GM23338 (cell line): ENCODE measurements at regions not wholly inside any gene's neighbourhood (a gene's known extent, or its start where the extent isn't known, plus 50 kb on each side); places are given as distances from the start of the nearest gene placed in this dataset.

Source experiments
- ATAC-seq: fragments of 200-7000 bp; cut with Tn5 transposase; 3 replicates; pipeline ENCODE4 v1.9.1; 2020
- DNase-seq: peaks from one replicate; pipeline ENCODE4 v3.0.0-alpha.2; 2015; ENCODE audit warnings: low spot score
- H2AFZ ChIP-seq: fragments of 200-600 bp; sonication (generic); 2 replicates; pipeline ENCODE4 v1.8.0; 2016; ENCODE audit warnings: antibody characterized with exemption, mild to moderate bottlenecking, moderate library complexity
- H3F3A ChIP-seq: fragments of 200-600 bp; sonication (generic); replicated peaks from 2 replicates; pipeline ENCODE4 v1.8.0; 2017; ENCODE audit warnings: antibody characterized with exemption, mixed run types, low read depth
- H3K27ac ChIP-seq: fragments of 200-600 bp; sonication (generic); 2 replicates; pipeline ENCODE4 v1.6.1; 2016; ENCODE audit warnings: low read depth
- H3K27me3 ChIP-seq: fragments of 200-600 bp; sonication (generic); 2 replicates; pipeline ENCODE4 v1.8.0; 2016; ENCODE audit warnings: mild to moderate bottlenecking, mixed run types, moderate library complexity; ENCODE audit not compliant: insufficient read depth
- H3K36me3 ChIP-seq: fragments of 200-600 bp; sonication (generic); 2 replicates; pipeline ENCODE4 v1.8.0; 2016; ENCODE audit warnings: mild to moderate bottlenecking; ENCODE audit not compliant: insufficient read depth
- H3K4me1 ChIP-seq: fragments of 200-600 bp; sonication (generic); 2 replicates; pipeline ENCODE4 v1.8.0; 2016; ENCODE audit warnings: mild to moderate bottlenecking, moderate library complexity; ENCODE audit not compliant: insufficient read depth
- H3K4me2 ChIP-seq: fragments of 200-600 bp; sonication (generic); 2 replicates; pipeline ENCODE4 v1.7.1; 2017; ENCODE audit warnings: mixed run types
- H3K4me3 ChIP-seq: fragments of 200-600 bp; sonication (generic); 2 replicates; pipeline ENCODE4 v1.6.1; 2016; ENCODE audit warnings: mixed run types
- H3K79me2 ChIP-seq: fragments of 200-600 bp; sonication (generic); replicated peaks from 2 replicates; pipeline ENCODE4 v1.8.0; 2017; ENCODE audit warnings: mild to moderate bottlenecking; ENCODE audit not compliant: insufficient read depth
- H3K9me2 ChIP-seq: fragments of 200-600 bp; sonication (generic); 2 replicates; pipeline ENCODE4 v1.8.0; 2017; ENCODE audit not compliant: insufficient read depth
- H4K20me1 ChIP-seq: fragments of 200-600 bp; sonication (generic); replicated peaks from 2 replicates; pipeline ENCODE4 v1.8.0; 2017; ENCODE audit warnings: mild to moderate bottlenecking; ENCODE audit not compliant: insufficient read depth
- H3K27ac Mint-ChIP-seq: 2 replicates; pipeline ENCODE4 v1.8.0; 2020; ENCODE audit warnings: inconsistent platforms, mild to moderate bottlenecking, moderate library complexity, mixed read lengths
- H3K27me3 Mint-ChIP-seq: 3 replicates; pipeline ENCODE4 v1.8.0; 2022; ENCODE audit warnings: low read depth, mild to moderate bottlenecking, moderate library complexity, mixed read lengths, inconsistent platforms; ENCODE audit not compliant: insufficient read depth, poor library complexity
- H3K36me3 Mint-ChIP-seq: 3 replicates; pipeline ENCODE4 v1.8.0; 2021; ENCODE audit warnings: low read depth, mild to moderate bottlenecking, inconsistent platforms, moderate library complexity, mixed read lengths
- H3K4me1 Mint-ChIP-seq: 3 replicates; pipeline ENCODE4 v1.8.0; 2020; ENCODE audit warnings: mild to moderate bottlenecking, inconsistent platforms, mixed read lengths
- H3K4me3 Mint-ChIP-seq: 3 replicates; pipeline ENCODE4 v1.8.0; 2021; ENCODE audit warnings: moderate library complexity, mild to moderate bottlenecking, inconsistent platforms, mixed read lengths
- H3K9me3 Mint-ChIP-seq: 3 replicates; pipeline ENCODE4 v1.8.0; 2020; ENCODE audit warnings: moderate library complexity, mild to moderate bottlenecking, inconsistent platforms, mixed read lengths
- CREB1 ChIP-seq: fragments of 250-450 bp; sonication (Bioruptor Pico); IDR thresholded peaks from 2 replicates; pipeline ENCODE4 v1.5.0; 2020; ENCODE audit warnings: low read depth, mild to moderate bottlenecking, moderate library complexity
- CTCF ChIP-seq, 2 experiments: fragments of 200-600 bp in 1 of 2; sonication (generic) in 1 of 2; conservative IDR thresholded peaks; 2 replicates each; pipeline versions ENCODE4 v1.5.1 to v1.6.1; 2016 to 2017; ENCODE audit warnings: antibody characterized with exemption in 2 of 2, low read depth in 2 of 2, mild to moderate bottlenecking in 2 of 2, moderate library complexity in 1 of 2
- ETS1 ChIP-seq: IDR thresholded peaks from 2 replicates; pipeline ENCODE4 v1.6.1; 2016; ENCODE audit warnings: antibody characterized with exemption
- EZH2 ChIP-seq: fragments of 200-600 bp; sonication (generic); IDR thresholded peaks from one replicate; pipeline ENCODE4 v1.8.0; 2017; ENCODE audit warnings: antibody characterized with exemption, mild to moderate bottlenecking, low read depth; ENCODE audit not compliant: unreplicated experiment
- EZH2phosphoT487 ChIP-seq: fragments of 200-600 bp; sonication (generic); IDR thresholded peaks from one replicate; pipeline ENCODE4 v1.8.1; 2018; ENCODE audit warnings: antibody characterized with exemption; ENCODE audit not compliant: unreplicated experiment
- JUNB ChIP-seq: IDR thresholded peaks from one replicate; pipeline ENCODE4 v1.6.1; 2016; ENCODE audit warnings: antibody characterized with exemption; ENCODE audit not compliant: unreplicated experiment
- NANOG ChIP-seq: IDR thresholded peaks from 2 replicates; pipeline ENCODE4 v1.6.1; 2016; ENCODE audit warnings: antibody characterized with exemption, borderline replicate concordance
- POLR2AphosphoS5 ChIP-seq: IDR thresholded peaks from 2 replicates; pipeline ENCODE4 v1.6.1; 2016; ENCODE audit warnings: antibody characterized with exemption, low read depth
- REST ChIP-seq: IDR thresholded peaks from one replicate; pipeline ENCODE4 v1.6.1; 2018; ENCODE audit warnings: antibody characterized with exemption; ENCODE audit not compliant: unreplicated experiment
- STAT1 ChIP-seq: IDR thresholded peaks from one replicate; pipeline ENCODE4 v1.6.1; 2016; ENCODE audit warnings: antibody characterized with exemption; ENCODE audit not compliant: unreplicated experiment
- ZNF331 ChIP-seq: fragments of 250-450 bp; sonication (Bioruptor Pico); IDR thresholded peaks from 2 replicates; pipeline ENCODE4 v1.5.0; 2020; ENCODE audit warnings: low read depth, mild to moderate bottlenecking, moderate library complexity
- ZNF462 ChIP-seq: fragments of 250-450 bp; sonication (Bioruptor Pico); IDR thresholded peaks from 2 replicates; pipeline ENCODE4 v1.5.0; 2020; ENCODE audit warnings: mild to moderate bottlenecking, moderate library complexity

- TF ChIP-seq ZNF462 (CRISPR knock-in tag): no peak
These were observed 80.2 kb upstream of the PPP2R2D start (continued) for GRCh38 chr10:131820626-131821025.

GRCh38 chr10:131821378-131822012 is 79.3 kb upstream of the PPP2R2D start:
- Histone ChIP-seq H3K4me2 (no peak overlapping the region), H3K27me3 (no peaks in the 10 kb centered on the region), H3K9me2 (no peaks in the 10 kb centered on the region; the same call in 1 of the 2 replicates), H3K4me3 (no peak overlapping the region), H3K27ac (no peak overlapping the region), H3F3A (no peaks in the 10 kb centered on the region), H2AFZ (no peak overlapping the region), H3K36me3 (no peaks in the 10 kb centered on the region), H3K4me1 (no peaks in the 10 kb centered on the region; the same call in 1 of the 2 replicates), H3K79me2 (no peaks in the 10 kb centered on the region), H4K20me1 (no peaks in the 10 kb centered on the region)
- H3K9me3 Mint-ChIP-seq: no peaks in the 10 kb centered on the region
- no peak for DNase-seq
- H3K27ac Mint-ChIP-seq: no peak overlapping the region
- H3K36me3 Mint-ChIP-seq: no peaks in the 10 kb centered on the region; the same call in 2 of the 3 replicates
- no peak for ATAC-seq
- no peak overlapping the region for H3K4me3 Mint-ChIP-seq
- H3K27me3 Mint-ChIP-seq: peaks cover 3% of the 10 kb centered on the region
- peaks cover 26% of the 10 kb centered on the region for H3K4me1 Mint-ChIP-seq
- TF ChIP-seq ETS1 (no peak), NANOG (no peak), JUNB (no peak), POLR2AphosphoS5 (no peak), EZH2phosphoT487 (no peak), EZH2 (no peak), STAT1 (no peak), CREB1 (CRISPR knock-in tag) (no peak), REST (no peak), ZNF331 (CRISPR knock-in tag) (no peak), CTCF (conservative IDR thresholded peaks at IDR 0.05; ENCODE audit: low read depth in 2 of 2) (no peak)
